GM23338 (cell line): ENCODE measurements at regions not wholly inside any gene's neighbourhood (a gene's known extent, or its start where the extent isn't known, plus 50 kb on each side); places are given as distances from the start of the nearest gene placed in this dataset.
"Not testable (repeated sequence)": the region's sequence is repeated elsewhere in the genome, so short reads cannot be mapped to it uniquely, and the experiment has no call there.

ENCODE experiments used
- ATAC-seq: fragments of 200-7000 bp; cut with Tn5 transposase; 3 replicates; pipeline ENCODE4 v1.9.1; 2020
- DNase-seq: peaks from one replicate; pipeline ENCODE4 v3.0.0-alpha.2; 2015; ENCODE audit warnings: low spot score
- H2AFZ ChIP-seq: fragments of 200-600 bp; sonication (generic); 2 replicates; pipeline ENCODE4 v1.8.0; 2016; ENCODE audit warnings: antibody characterized with exemption, mild to moderate bottlenecking, moderate library complexity
- H3F3A ChIP-seq: fragments of 200-600 bp; sonication (generic); replicated peaks from 2 replicates; pipeline ENCODE4 v1.8.0; 2017; ENCODE audit warnings: antibody characterized with exemption, mixed run types, low read depth
- H3K27ac ChIP-seq: fragments of 200-600 bp; sonication (generic); 2 replicates; pipeline ENCODE4 v1.6.1; 2016; ENCODE audit warnings: low read depth
- H3K27me3 ChIP-seq: fragments of 200-600 bp; sonication (generic); 2 replicates; pipeline ENCODE4 v1.8.0; 2016; ENCODE audit warnings: mild to moderate bottlenecking, mixed run types, moderate library complexity; ENCODE audit not compliant: insufficient read depth
- H3K36me3 ChIP-seq: fragments of 200-600 bp; sonication (generic); 2 replicates; pipeline ENCODE4 v1.8.0; 2016; ENCODE audit warnings: mild to moderate bottlenecking; ENCODE audit not compliant: insufficient read depth
- H3K4me1 ChIP-seq: fragments of 200-600 bp; sonication (generic); 2 replicates; pipeline ENCODE4 v1.8.0; 2016; ENCODE audit warnings: mild to moderate bottlenecking, moderate library complexity; ENCODE audit not compliant: insufficient read depth
- H3K4me2 ChIP-seq: fragments of 200-600 bp; sonication (generic); 2 replicates; pipeline ENCODE4 v1.7.1; 2017; ENCODE audit warnings: mixed run types
- H3K4me3 ChIP-seq: fragments of 200-600 bp; sonication (generic); 2 replicates; pipeline ENCODE4 v1.6.1; 2016; ENCODE audit warnings: mixed run types
- H3K79me2 ChIP-seq: fragments of 200-600 bp; sonication (generic); replicated peaks from 2 replicates; pipeline ENCODE4 v1.8.0; 2017; ENCODE audit warnings: mild to moderate bottlenecking; ENCODE audit not compliant: insufficient read depth
- H3K9me2 ChIP-seq: fragments of 200-600 bp; sonication (generic); 2 replicates; pipeline ENCODE4 v1.8.0; 2017; ENCODE audit not compliant: insufficient read depth
- H4K20me1 ChIP-seq: fragments of 200-600 bp; sonication (generic); replicated peaks from 2 replicates; pipeline ENCODE4 v1.8.0; 2017; ENCODE audit warnings: mild to moderate bottlenecking; ENCODE audit not compliant: insufficient read depth
- H3K27ac Mint-ChIP-seq: 2 replicates; pipeline ENCODE4 v1.8.0; 2020; ENCODE audit warnings: inconsistent platforms, mild to moderate bottlenecking, moderate library complexity, mixed read lengths
- H3K27me3 Mint-ChIP-seq: 3 replicates; pipeline ENCODE4 v1.8.0; 2022; ENCODE audit warnings: low read depth, mild to moderate bottlenecking, moderate library complexity, mixed read lengths, inconsistent platforms; ENCODE audit not compliant: insufficient read depth, poor library complexity
- H3K36me3 Mint-ChIP-seq: 3 replicates; pipeline ENCODE4 v1.8.0; 2021; ENCODE audit warnings: low read depth, mild to moderate bottlenecking, inconsistent platforms, moderate library complexity, mixed read lengths
- H3K4me1 Mint-ChIP-seq: 3 replicates; pipeline ENCODE4 v1.8.0; 2020; ENCODE audit warnings: mild to moderate bottlenecking, inconsistent platforms, mixed read lengths
- H3K4me3 Mint-ChIP-seq: 3 replicates; pipeline ENCODE4 v1.8.0; 2021; ENCODE audit warnings: moderate library complexity, mild to moderate bottlenecking, inconsistent platforms, mixed read lengths
- H3K9me3 Mint-ChIP-seq: 3 replicates; pipeline ENCODE4 v1.8.0; 2020; ENCODE audit warnings: moderate library complexity, mild to moderate bottlenecking, inconsistent platforms, mixed read lengths
- CREB1 ChIP-seq: fragments of 250-450 bp; sonication (Bioruptor Pico); IDR thresholded peaks from 2 replicates; pipeline ENCODE4 v1.5.0; 2020; ENCODE audit warnings: low read depth, mild to moderate bottlenecking, moderate library complexity
- EZH2 ChIP-seq: fragments of 200-600 bp; sonication (generic); IDR thresholded peaks from one replicate; pipeline ENCODE4 v1.8.0; 2017; ENCODE audit warnings: antibody characterized with exemption, mild to moderate bottlenecking, low read depth; ENCODE audit not compliant: unreplicated experiment
- EZH2phosphoT487 ChIP-seq: fragments of 200-600 bp; sonication (generic); IDR thresholded peaks from one replicate; pipeline ENCODE4 v1.8.1; 2018; ENCODE audit warnings: antibody characterized with exemption; ENCODE audit not compliant: unreplicated experiment
- JUNB ChIP-seq: IDR thresholded peaks from one replicate; pipeline ENCODE4 v1.6.1; 2016; ENCODE audit warnings: antibody characterized with exemption; ENCODE audit not compliant: unreplicated experiment
- NANOG ChIP-seq: IDR thresholded peaks from 2 replicates; pipeline ENCODE4 v1.6.1; 2016; ENCODE audit warnings: antibody characterized with exemption, borderline replicate concordance
- STAT1 ChIP-seq: IDR thresholded peaks from one replicate; pipeline ENCODE4 v1.6.1; 2016; ENCODE audit warnings: antibody characterized with exemption; ENCODE audit not compliant: unreplicated experiment
- ZNF331 ChIP-seq: fragments of 250-450 bp; sonication (Bioruptor Pico); IDR thresholded peaks from 2 replicates; pipeline ENCODE4 v1.5.0; 2020; ENCODE audit warnings: low read depth, mild to moderate bottlenecking, moderate library complexity
- TF ChIP-seq, protein P1 (sequence below), 2 experiments: fragments of 200-600 bp in 1 of 2; sonication (generic) in 1 of 2; conservative IDR thresholded peaks; 2 replicates each; pipeline versions ENCODE4 v1.5.1 to v1.6.1; 2016 to 2017; ENCODE audit warnings: antibody characterized with exemption in 2 of 2, low read depth in 2 of 2, mild to moderate bottlenecking in 2 of 2, moderate library complexity in 1 of 2
- TF ChIP-seq, protein P2 (sequence below): IDR thresholded peaks from 2 replicates; pipeline ENCODE4 v1.6.1; 2016; ENCODE audit warnings: antibody characterized with exemption

DNA sequence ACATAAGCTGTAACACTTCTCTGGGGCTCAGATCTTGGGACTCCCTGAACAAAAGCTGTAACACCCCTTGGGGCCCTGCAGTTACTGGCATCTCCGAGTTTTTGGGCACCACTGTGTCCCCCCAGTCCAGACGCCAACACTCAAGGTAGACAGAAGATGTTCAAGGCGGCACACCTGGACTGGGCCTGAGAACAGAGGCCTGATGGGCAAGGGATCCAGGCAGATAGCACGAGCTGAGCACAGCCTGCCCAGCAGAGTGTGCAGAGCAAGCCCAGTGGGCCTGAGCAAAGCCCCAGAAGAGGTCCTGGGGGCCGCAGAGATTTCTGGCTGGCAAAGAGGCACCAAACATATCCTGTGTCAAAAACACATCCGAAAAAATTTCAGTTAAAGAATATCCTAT lies 1163.3 kb upstream of the PRR20A start (continued):
- TF ChIP-seq EZH2 (no peak), EZH2phosphoT487 (no peak), STAT1 (no peak), CREB1 (CRISPR knock-in tag) (no peak)
- TF ChIP-seq, protein P1, sequence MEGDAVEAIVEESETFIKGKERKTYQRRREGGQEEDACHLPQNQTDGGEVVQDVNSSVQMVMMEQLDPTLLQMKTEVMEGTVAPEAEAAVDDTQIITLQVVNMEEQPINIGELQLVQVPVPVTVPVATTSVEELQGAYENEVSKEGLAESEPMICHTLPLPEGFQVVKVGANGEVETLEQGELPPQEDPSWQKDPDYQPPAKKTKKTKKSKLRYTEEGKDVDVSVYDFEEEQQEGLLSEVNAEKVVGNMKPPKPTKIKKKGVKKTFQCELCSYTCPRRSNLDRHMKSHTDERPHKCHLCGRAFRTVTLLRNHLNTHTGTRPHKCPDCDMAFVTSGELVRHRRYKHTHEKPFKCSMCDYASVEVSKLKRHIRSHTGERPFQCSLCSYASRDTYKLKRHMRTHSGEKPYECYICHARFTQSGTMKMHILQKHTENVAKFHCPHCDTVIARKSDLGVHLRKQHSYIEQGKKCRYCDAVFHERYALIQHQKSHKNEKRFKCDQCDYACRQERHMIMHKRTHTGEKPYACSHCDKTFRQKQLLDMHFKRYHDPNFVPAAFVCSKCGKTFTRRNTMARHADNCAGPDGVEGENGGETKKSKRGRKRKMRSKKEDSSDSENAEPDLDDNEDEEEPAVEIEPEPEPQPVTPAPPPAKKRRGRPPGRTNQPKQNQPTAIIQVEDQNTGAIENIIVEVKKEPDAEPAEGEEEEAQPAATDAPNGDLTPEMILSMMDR (conservative IDR thresholded peaks at IDR 0.05; ENCODE audit: low read depth in 2 of 2) = no peak
- TF ChIP-seq, protein P2, sequence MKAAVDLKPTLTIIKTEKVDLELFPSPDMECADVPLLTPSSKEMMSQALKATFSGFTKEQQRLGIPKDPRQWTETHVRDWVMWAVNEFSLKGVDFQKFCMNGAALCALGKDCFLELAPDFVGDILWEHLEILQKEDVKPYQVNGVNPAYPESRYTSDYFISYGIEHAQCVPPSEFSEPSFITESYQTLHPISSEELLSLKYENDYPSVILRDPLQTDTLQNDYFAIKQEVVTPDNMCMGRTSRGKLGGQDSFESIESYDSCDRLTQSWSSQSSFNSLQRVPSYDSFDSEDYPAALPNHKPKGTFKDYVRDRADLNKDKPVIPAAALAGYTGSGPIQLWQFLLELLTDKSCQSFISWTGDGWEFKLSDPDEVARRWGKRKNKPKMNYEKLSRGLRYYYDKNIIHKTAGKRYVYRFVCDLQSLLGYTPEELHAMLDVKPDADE = no peak

DNA sequence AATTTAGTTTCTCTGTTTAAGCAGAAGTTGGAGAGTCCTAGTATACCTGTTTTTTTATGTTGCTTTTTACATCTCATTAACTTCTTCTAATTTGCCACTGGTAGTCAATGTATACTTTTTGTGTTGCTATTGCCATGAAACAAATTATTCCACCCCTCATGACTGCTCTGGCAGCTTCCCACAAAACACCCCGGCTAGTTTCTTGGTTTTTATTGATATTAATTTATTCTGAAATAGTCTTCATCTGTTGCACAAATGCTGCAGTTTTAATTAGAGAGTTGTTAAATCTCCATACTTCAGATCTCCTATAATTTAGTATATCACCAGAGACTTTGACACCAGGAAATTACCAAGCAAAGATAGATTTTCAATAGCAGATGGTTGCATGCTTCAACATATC lies 1159.3 kb upstream of the PRR20A start:
- H3K27me3 Mint-ChIP-seq = peaks cover 2% of the 10 kb centered on the region
- no peak overlapping the region for H3K4me2 ChIP-seq
- TF ChIP-seq NANOG = no peak
- TF ChIP-seq ZNF331 = no peak
- no peak for TF ChIP-seq JUNB
- peaks cover 14% of the 10 kb centered on the region for H3K36me3 Mint-ChIP-seq
- no peaks in the 10 kb centered on the region for H3K4me1 ChIP-seq
- no peak overlapping the region for H3K4me3 Mint-ChIP-seq
- H4K20me1 ChIP-seq = no peaks in the 10 kb centered on the region
- peaks cover 15% of the 10 kb centered on the region for H3K9me3 Mint-ChIP-seq
- DNase-seq (no peak), ATAC-seq (no peak)
- H3K79me2 ChIP-seq = no peaks in the 10 kb centered on the region
- H2AFZ ChIP-seq = no peak overlapping the region
- no peaks in the 10 kb centered on the region for H3K27me3 ChIP-seq
- no peaks in the 10 kb centered on the region; the same call in 1 of the 2 replicates for H3K36me3 ChIP-seq
- H3F3A ChIP-seq = no peaks in the 10 kb centered on the region
- no peaks in the 10 kb centered on the region for H3K9me2 ChIP-seq
- no peaks in the 10 kb centered on the region for H3K4me1 Mint-ChIP-seq
- H3K27ac ChIP-seq = no peak overlapping the region
- no peak overlapping the region for H3K4me3 ChIP-seq
- H3K27ac Mint-ChIP-seq = no peak overlapping the region

DNA sequence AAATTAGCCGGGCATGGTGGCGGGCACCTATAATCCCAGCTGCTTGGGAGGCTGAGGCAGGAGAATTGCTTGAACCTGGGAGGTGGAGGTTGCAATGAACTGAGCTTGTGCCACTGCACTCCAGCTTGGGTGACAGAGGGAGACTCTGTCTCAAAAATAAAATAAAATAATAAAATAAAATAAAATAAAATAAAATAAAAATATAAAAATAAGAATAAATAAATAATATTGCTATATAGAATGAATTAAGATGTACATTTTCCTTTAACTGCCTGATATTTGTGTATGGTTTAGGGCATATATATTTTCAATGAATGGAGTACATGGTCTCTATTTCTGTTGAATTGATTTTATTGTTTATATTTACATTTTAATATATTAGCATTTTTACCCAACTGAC lies 1156.7 kb upstream of the PRR20A start:
- H3K9me2 ChIP-seq, H2AFZ ChIP-seq, H3K4me2 ChIP-seq, H3K4me1 Mint-ChIP-seq, H3F3A ChIP-seq, H4K20me1 ChIP-seq, H3K79me2 ChIP-seq, H3K27me3 Mint-ChIP-seq, H3K27ac ChIP-seq, H3K9me3 Mint-ChIP-seq, ATAC-seq, H3K4me3 ChIP-seq, DNase-seq, H3K4me3 Mint-ChIP-seq, H3K36me3 Mint-ChIP-seq, H3K36me3 ChIP-seq, H3K27ac Mint-ChIP-seq, H3K27me3 ChIP-seq, H3K4me1 ChIP-seq: not testable (repeated sequence)
